GM12878 (cell line): ENCODE measurements at regions not wholly inside any gene's neighbourhood (a gene's known extent, or its start where the extent isn't known, plus 50 kb on each side); places are given as distances from the start of the nearest gene placed in this dataset.

Experiments used
- ATAC-seq: fragments of 200-7000 bp; cut with Tn5 transposase; 3 replicates; pipeline ENCODE4 v1.9.1; 2020; ENCODE audit warnings: mild to moderate bottlenecking, moderate library complexity
- BruUV-seq: library from RNA; stranded (reverse); fragments of 400-500 nt; replicated peaks from 2 replicates; lab custom pipeline; 2021; lab: Mats Ljungman, UMichigan
- CTCF ChIA-PET: fragments of 300-600 bp; sonication (Branson Sonifier 250); formaldehyde crosslinking; extraction: SDS; loops from one replicate; lab custom pipeline; 2021; ENCODE audit warnings: inconsistent platforms; lab: Yijun Ruan, JAX
- POLR2A ChIA-PET: fragments of 350-600 bp; formaldehyde crosslinking; extraction: SDS; loops from one replicate; lab custom pipeline; 2021; ENCODE audit warnings: inconsistent platforms; lab: Charles Lee
- RAD21 ChIA-PET: fragments of 300-600 bp; sonication (Branson Sonifier 250); formaldehyde crosslinking; loops from one replicate; lab custom pipeline; 2023; ENCODE audit warnings: antibody characterized with exemption; ENCODE audit not compliant: unreplicated experiment; lab: Charles Lee
- SMC1A ChIA-PET: fragments of 300-600 bp; sonication (Branson Sonifier 250); formaldehyde crosslinking; loops from one replicate; lab custom pipeline; 2023; ENCODE audit not compliant: unreplicated experiment, uncharacterized antibody; lab: Charles Lee
- DNase-seq: peaks from one replicate; pipeline ENCODE4 v3.0.0-alpha.2; 2011; ENCODE audit warnings: low read depth, low spot score
- FAIRE-seq: peaks from 3 replicates; lab custom pipeline; 2011; peaks lifted over from hg19 to GRCh38; lab: Jason Lieb, UNC
- H2AFZ ChIP-seq: 2 replicates; pipeline ENCODE4 v1.6.0; 2011; ENCODE audit warnings: low read depth, low read length, control low read depth; ENCODE audit not compliant: control insufficient read depth
- H3K27ac ChIP-seq: 2 replicates; pipeline ENCODE4 v1.5.1; 2011; ENCODE audit warnings: control low read depth; ENCODE audit not compliant: control insufficient read depth, insufficient read depth
- H3K27me3 ChIP-seq, 2 experiments: replicated peaks in 1 of 2; 2 replicates each; pipeline versions ENCODE4 v1.6.0 to v1.6.1; 2011; ENCODE audit warnings: low read length in 1 of 2; ENCODE audit not compliant: control insufficient read depth in 2 of 2, insufficient read depth in 2 of 2
- H3K36me3 ChIP-seq, 2 experiments: 2 replicates each; pipeline ENCODE4 v1.5.1; 2011; ENCODE audit warnings: low read length in 1 of 2; ENCODE audit not compliant: control insufficient read depth in 2 of 2, insufficient read depth in 2 of 2
- H3K4me1 ChIP-seq: 2 replicates; pipeline ENCODE4 v1.6.1; 2011; ENCODE audit warnings: mild to moderate bottlenecking, low read length, moderate library complexity, mixed read lengths; ENCODE audit not compliant: control insufficient read depth, insufficient read depth
- H3K4me2 ChIP-seq: 2 replicates; pipeline ENCODE4 v1.6.0; 2011; ENCODE audit warnings: control low read depth; ENCODE audit not compliant: control insufficient read depth, insufficient read depth
- H3K4me3 ChIP-seq: fragments of 200-600 bp; sonication (generic); 2 replicates; pipeline ENCODE4 v1.5.1; 2016
- H3K79me2 ChIP-seq: 2 replicates; pipeline ENCODE4 v1.6.0; 2011; ENCODE audit warnings: low read length; ENCODE audit not compliant: control insufficient read depth, insufficient read depth
- H3K9ac ChIP-seq: 2 replicates; pipeline ENCODE4 v1.8.0; 2011; ENCODE audit warnings: low read length, control low read depth, mixed read lengths; ENCODE audit not compliant: control insufficient read depth, insufficient read depth
- H3K9me3 ChIP-seq: replicated peaks from 3 replicates; pipeline ENCODE4 v1.5.1; 2011; ENCODE audit warnings: mild to moderate bottlenecking, low read length; ENCODE audit not compliant: control insufficient read depth, insufficient read depth
- H4K20me1 ChIP-seq: 2 replicates; pipeline ENCODE4 v1.6.0; 2011; ENCODE audit not compliant: control insufficient read depth, insufficient read depth
- BCL11A ChIP-seq: IDR thresholded peaks from 2 replicates; pipeline ENCODE4 v1.6.1; 2011; ENCODE audit warnings: low read depth, low read length
- CBFB ChIP-seq: IDR thresholded peaks from 2 replicates; pipeline ENCODE4 v1.6.1; 2016; ENCODE audit warnings: antibody characterized with exemption, low read depth
- CHD4 ChIP-seq: fragments of 200-600 bp; sonication (generic); IDR thresholded peaks from 2 replicates; pipeline ENCODE4 v1.6.1; 2016; ENCODE audit warnings: mild to moderate bottlenecking
- CREB1 ChIP-seq: IDR thresholded peaks from 2 replicates; pipeline ENCODE4 v1.6.1; 2012; ENCODE audit warnings: low read depth, mild to moderate bottlenecking, inconsistent platforms
- CTCF ChIP-seq, 3 experiments: IDR thresholded peaks in 2 of 3; conservative IDR thresholded peaks in 1 of 3; 2 replicates each; pipeline ENCODE4 v1.5.1; 2011; ENCODE audit warnings: low read depth in 3 of 3, low read length in 3 of 3, mild to moderate bottlenecking in 3 of 3, control low read depth in 2 of 3, moderate library complexity in 2 of 3, inconsistent platforms in 1 of 3, mixed read lengths in 1 of 3; ENCODE audit not compliant: control insufficient read depth in 2 of 3, insufficient read depth in 1 of 3; ENCODE audit errors: extremely low read depth in 1 of 3
- ETV6 ChIP-seq, 2 experiments: fragments of 450-650 bp in 1 of 2; IDR thresholded peaks in 1 of 2; conservative IDR thresholded peaks in 1 of 2; 2 replicates each; pipeline ENCODE4 v1.6.1; 2014; ENCODE audit warnings: antibody characterized with exemption in 1 of 2, borderline replicate concordance in 1 of 2, low read depth in 1 of 2, mild to moderate bottlenecking in 1 of 2, moderate library complexity in 1 of 2
- KLF5 ChIP-seq: fragments of 450-650 bp; IDR thresholded peaks from 2 replicates; pipeline ENCODE4 v1.6.1; 2014; ENCODE audit warnings: mild to moderate bottlenecking; ENCODE audit not compliant: partially characterized antibody
- NBN ChIP-seq: fragments of 450-650 bp; IDR thresholded peaks from 2 replicates; pipeline ENCODE4 v1.6.1; 2016
- NRF1 ChIP-seq: conservative IDR thresholded peaks from 2 replicates; pipeline ENCODE4 v1.6.1; 2011; ENCODE audit warnings: mild to moderate bottlenecking, low read depth, low read length, improper control_type of control experiment
- PAX5 ChIP-seq: IDR thresholded peaks from 2 replicates; pipeline ENCODE4 v1.6.1; 2011; ENCODE audit warnings: low read depth, low read length, borderline replicate concordance
- TAF1 ChIP-seq: IDR thresholded peaks from 2 replicates; pipeline ENCODE4 v1.6.1; 2011; ENCODE audit warnings: mild to moderate bottlenecking, low read depth, low read length, borderline replicate concordance
- WGBS: methylation state at CpG from one replicate; pipeline ENCODE4 v1.1.6; 2016; ENCODE audit warnings: low lambda C conversion rate; ENCODE audit not compliant: insufficient replicate concordance, insufficient coverage; ENCODE audit errors: missing lambda C conversion rate; 5-methylcytosine and 5-hydroxymethylcytosine counted together
- in situ Hi-C: fragments of 300-500 bp; cut with MboI; formaldehyde crosslinking; loops from 9 replicates; pipeline ENCODE4 v1.14.3; 2018; ENCODE audit warnings: mixed read lengths
- intact Hi-C: fragments of 100-400 bp; cut with micrococcal nuclease; formaldehyde crosslinking; loops from one replicate; pipeline ENCODE4 v1.14.2; 2022; ENCODE audit not compliant: unreplicated experiment

GRCh38 chr2:221170548-221170947, 401.6 kb downstream of the EPHA4 start:
- no TSS peak for BruUV-seq
- Histone ChIP-seq H3K36me3 (no peaks in the 10 kb centered on the region), H3K9ac (no peak overlapping the region), H3K4me1 (no peaks in the 10 kb centered on the region), H3K4me2 (no peak overlapping the region), H3K27ac (no peak overlapping the region), H2AFZ (no peak overlapping the region), H4K20me1 (no peaks in the 10 kb centered on the region), H3K79me2 (no peaks in the 10 kb centered on the region), H3K4me3 (no peak overlapping the region), H3K27me3 (no peaks in the 10 kb centered on the region), H3K9me3 (no peaks in the 10 kb centered on the region; the same call in 2 of the 3 replicates)
- RAD21 ChIA-PET: no interaction called here
- CTCF ChIA-PET: interaction anchor here (0.6 kb wide), 1 partner anchor 9 kb away, joined by 3 read pairs; no protein-coding TSS in a partner anchor
- WGBS: 0% methylated on average over 1 of the region's 1 CpG
- DNase-seq: no peak
- ATAC-seq: no peak
- in situ Hi-C loops (no loop called here), intact Hi-C loops (no loop called here)
- SMC1A ChIA-PET: interaction anchor here (1.0 kb wide), 1 partner anchor 10 kb away, joined by 3 read pairs; no protein-coding TSS in a partner anchor
- no peak for FAIRE-seq
- POLR2A ChIA-PET: no interaction called here
- no peak for TF ChIP-seq CREB1
- no peak for TF ChIP-seq ETV6 (conservative IDR thresholded peaks at IDR 0.05 in 1 of 2, IDR thresholded peaks at IDR 0.05 in 1 of 2; ENCODE audit: borderline replicate concordance in 1 of 2, low read depth in 1 of 2)
- no peak for TF ChIP-seq NRF1
- no peak for TF ChIP-seq KLF5
- TF ChIP-seq CTCF (IDR thresholded peaks at IDR 0.05 in 2 of 3, conservative IDR thresholded peaks at IDR 0.05 in 1 of 3; ENCODE audit: control insufficient read depth in 2 of 3, extremely low read depth in 1 of 3, insufficient read depth in 1 of 3, low read depth in 3 of 3, low read length in 3 of 3): no peak
- TF ChIP-seq CBFB: no peak
- TF ChIP-seq PAX5: no peak
- TF ChIP-seq NBN: no peak
- TF ChIP-seq BCL11A: no peak
- TF ChIP-seq TAF1: no peak
- no peak for TF ChIP-seq CHD4
